Stimulated activated effector memory CD8-positive, alpha-beta T cell treated with anti-CD3 and anti-CD28 coated beads, Interleukin-12 subunit alpha, Interleukin-12 subunit beta, amount 100 ng/mL, for 72 hours (primary cell): ENCODE measurements at regions not wholly inside any gene's neighbourhood (a gene's known extent, or its start where the extent isn't known, plus 50 kb on each side); places are given as distances from the start of the nearest gene placed in this dataset.

Experiments
- ATAC-seq: fragments of 150-1000 bp; cut with Tn5 transposase; 2 replicates; pipeline ENCODE4 v1.10.0; 2021
- DNase-seq, 2 donors: peaks; one replicate each; pipeline ENCODE4 v3.0.0; 2021 to 2022; ENCODE audit warnings: low spot score in 2 of 2
- H3K27ac Mint-ChIP-seq: one replicate; pipeline ENCODE4 v1.8.0; 2022; ENCODE audit warnings: mild to moderate bottlenecking, mixed read lengths
- H3K36me3 Mint-ChIP-seq: one replicate; pipeline ENCODE4 v1.8.0; 2022; ENCODE audit warnings: mild to moderate bottlenecking, mixed read lengths
- H3K4me1 Mint-ChIP-seq: one replicate; pipeline ENCODE4 v1.8.0; 2022; ENCODE audit warnings: mixed read lengths
- H3K4me3 Mint-ChIP-seq: one replicate; pipeline ENCODE4 v1.8.0; 2022; ENCODE audit warnings: mild to moderate bottlenecking, mixed read lengths
- H3K9me3 Mint-ChIP-seq: one replicate; pipeline ENCODE4 v1.8.0; 2022; ENCODE audit warnings: mixed read lengths

GRCh38 chr5:152016421-152016820, 91.8 kb upstream of the GLRA1 start:
- no peak overlapping the region for H3K27ac Mint-ChIP-seq
- no peak for ATAC-seq
- no peak for DNase-seq

GRCh38 chr5:152007653-152008335, 83.1 kb upstream of the GLRA1 start:
- H3K4me3 Mint-ChIP-seq, result no peak overlapping the region
- H3K36me3 Mint-ChIP-seq, result no peaks in the 10 kb centered on the region
- ATAC-seq, result no peak
- no peaks in the 10 kb centered on the region for H3K9me3 Mint-ChIP-seq
- no peaks in the 10 kb centered on the region for H3K4me1 Mint-ChIP-seq
- DNase-seq, result no peak
- H3K27ac Mint-ChIP-seq, result no peak overlapping the region

More at GRCh38 chr5:152016421-152016820, 91.8 kb upstream of the GLRA1 start:
- H3K4me3 Mint-ChIP-seq, result no peak overlapping the region
- no peaks in the 10 kb centered on the region for H3K4me1 Mint-ChIP-seq
- H3K36me3 Mint-ChIP-seq, result no peaks in the 10 kb centered on the region
- no peaks in the 10 kb centered on the region for H3K9me3 Mint-ChIP-seq

GRCh38 chr5:152004095-152004494, 79.4 kb upstream of the GLRA1 start:
- H3K4me3 Mint-ChIP-seq, result no peak overlapping the region
- H3K9me3 Mint-ChIP-seq, result peaks cover 7% of the 10 kb centered on the region
- DNase-seq (no peak), ATAC-seq (no peak)
- H3K27ac Mint-ChIP-seq, result no peak overlapping the region
- no peaks in the 10 kb centered on the region for H3K36me3 Mint-ChIP-seq
- H3K4me1 Mint-ChIP-seq, result no peaks in the 10 kb centered on the region
